Stomach (tissue), 8 donors: ENCODE measurements at regions not wholly inside any gene's neighbourhood (a gene's known extent, or its start where the extent isn't known, plus 50 kb on each side); places are given as distances from the start of the nearest gene placed in this dataset.
A peak's percentile ranks its signal among the peaks of the same experiment; 100 is the strongest.

Source experiments
- DNase-seq, 2 donors: peaks; one replicate each; pipeline versions ENCODE4 v3.0.0 to v3.0.0-alpha.2; 2013 to 2019
- H3K27ac ChIP-seq, 5 donors: fragments of 200-600 bp in 4 of 5; sonication (generic) in 4 of 5; one replicate each; pipeline ENCODE4 v1.5.1; 2013 to 2019; ENCODE audit warnings: mild to moderate bottlenecking in 1 of 5, moderate library complexity in 1 of 5
- H3K27me3 ChIP-seq, 3 donors: fragments of 200-600 bp; sonication (generic); one replicate each; pipeline ENCODE4 v1.5.1; 2017 to 2019; ENCODE audit warnings: mixed run types in 1 of 3
- H3K36me3 ChIP-seq, 4 donors: fragments of 200-600 bp; sonication (generic); 1 replicate in 3 of 4; 2 replicates in 1 of 4; pipeline ENCODE4 v1.5.1; 2016 to 2019
- H3K4me1 ChIP-seq, 4 donors: fragments of 200-600 bp; sonication (generic); one replicate each; pipeline ENCODE4 v1.5.1; 2016 to 2019
- H3K4me3 ChIP-seq, 4 donors: fragments of 200-600 bp; sonication (generic) in 3 of 4; one replicate each; pipeline ENCODE4 v1.5.1; 2016 to 2019; ENCODE audit warnings: mild to moderate bottlenecking in 1 of 4
- H3K9me3 ChIP-seq, 4 donors: fragments of 200-600 bp; sonication (generic); one replicate each; pipeline ENCODE4 v1.5.1; 2016 to 2019
- EP300 ChIP-seq: sonication (generic); formaldehyde crosslinking; IDR thresholded peaks from one replicate; pipeline ENCODE4 v1.6.1; 2017; ENCODE audit warnings: antibody characterized with exemption
- POLR2A ChIP-seq, 4 donors: fragments of 450-650 bp; IDR thresholded peaks; one replicate each; pipeline ENCODE4 v1.6.1; 2016; ENCODE audit warnings: antibody characterized with exemption in 4 of 4, control low read depth in 2 of 4, mild to moderate bottlenecking in 1 of 4, moderate library complexity in 1 of 4
- POLR2AphosphoS5 ChIP-seq, 3 donors: sonication (generic); formaldehyde crosslinking; IDR thresholded peaks; one replicate each; pipeline ENCODE4 v1.6.1; 2016; ENCODE audit warnings: antibody characterized with exemption in 3 of 3
- WGBS, 5 donors: extraction: QIAGEN DNeasy Blood & Tissue Kit in 3 of 5; methylation state at CpG; one replicate each; pipeline versions ENCODE4 v1.1.5 to v1.1.7; 2013 to 2018; 5-methylcytosine and 5-hydroxymethylcytosine counted together
- intact Hi-C: fragments of 100-400 bp; cut with DNase I; formaldehyde crosslinking; loops from one replicate; pipeline ENCODE4 v1.15.1; 2023; ENCODE audit warnings: low total_unique reads
- TF ChIP-seq, protein P1 (sequence below), 7 experiments: fragments of 450-650 bp in 4 of 7; fragments of 200-600 bp in 3 of 7; sonication (generic) in 3 of 7; IDR thresholded peaks; one replicate each; pipeline ENCODE4 v1.5.1; 2016 to 2019; ENCODE audit warnings: antibody characterized with exemption in 7 of 7, control low read depth in 2 of 7, mild to moderate bottlenecking in 1 of 7
- donor health status: healthy with polysubstance abuse.
- donor health status: Bipolar disorder and iron deficiency.
- donor health status: healthy.

DNA sequence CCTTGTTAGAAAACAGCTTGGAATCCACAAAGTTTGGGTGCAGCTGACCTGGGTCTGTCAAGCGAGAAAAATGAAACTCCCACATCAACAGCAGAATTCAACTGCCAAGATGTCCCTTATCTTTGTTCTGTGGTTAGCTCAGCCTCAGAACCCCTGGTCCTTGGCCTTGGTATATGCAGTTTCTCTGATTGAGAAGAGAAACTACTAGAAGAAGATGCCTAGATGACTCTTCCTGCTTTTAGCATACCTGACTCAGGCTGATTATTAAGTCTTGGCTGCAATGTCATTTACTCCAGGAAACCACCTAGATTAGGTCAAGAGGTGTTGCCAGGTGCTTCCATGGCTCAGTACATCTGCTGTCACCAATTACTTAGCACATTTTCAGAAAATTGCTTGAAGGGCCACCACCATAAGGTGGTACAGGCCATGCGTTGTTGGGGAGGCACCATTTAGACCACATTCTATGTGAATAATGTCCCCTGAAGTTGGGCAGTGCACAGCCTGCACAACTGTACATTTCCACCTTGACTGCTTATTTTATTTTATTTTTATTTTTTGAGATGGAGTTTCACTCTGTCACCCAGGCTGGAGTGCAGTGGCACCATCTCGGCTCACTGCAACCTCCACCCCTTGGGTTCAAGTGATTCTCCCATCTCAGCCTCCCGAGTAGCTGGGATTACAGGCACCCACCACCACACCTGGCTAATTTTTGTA lies 59.4 kb upstream of the ZNF438 start:
- 69 to 94% (median 86%) methylated on average over 3 to 4 of the region's 4 CpGs for WGBS, 5 donors
- TF ChIP-seq, protein P1, sequence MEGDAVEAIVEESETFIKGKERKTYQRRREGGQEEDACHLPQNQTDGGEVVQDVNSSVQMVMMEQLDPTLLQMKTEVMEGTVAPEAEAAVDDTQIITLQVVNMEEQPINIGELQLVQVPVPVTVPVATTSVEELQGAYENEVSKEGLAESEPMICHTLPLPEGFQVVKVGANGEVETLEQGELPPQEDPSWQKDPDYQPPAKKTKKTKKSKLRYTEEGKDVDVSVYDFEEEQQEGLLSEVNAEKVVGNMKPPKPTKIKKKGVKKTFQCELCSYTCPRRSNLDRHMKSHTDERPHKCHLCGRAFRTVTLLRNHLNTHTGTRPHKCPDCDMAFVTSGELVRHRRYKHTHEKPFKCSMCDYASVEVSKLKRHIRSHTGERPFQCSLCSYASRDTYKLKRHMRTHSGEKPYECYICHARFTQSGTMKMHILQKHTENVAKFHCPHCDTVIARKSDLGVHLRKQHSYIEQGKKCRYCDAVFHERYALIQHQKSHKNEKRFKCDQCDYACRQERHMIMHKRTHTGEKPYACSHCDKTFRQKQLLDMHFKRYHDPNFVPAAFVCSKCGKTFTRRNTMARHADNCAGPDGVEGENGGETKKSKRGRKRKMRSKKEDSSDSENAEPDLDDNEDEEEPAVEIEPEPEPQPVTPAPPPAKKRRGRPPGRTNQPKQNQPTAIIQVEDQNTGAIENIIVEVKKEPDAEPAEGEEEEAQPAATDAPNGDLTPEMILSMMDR (IDR thresholded peaks at IDR 0.05): no peak
- no peak for TF ChIP-seq EP300
- TF ChIP-seq POLR2AphosphoS5 (IDR thresholded peaks at IDR 0.05): no peak
- no peak for TF ChIP-seq POLR2A (IDR thresholded peaks at IDR 0.05)
- H3K4me1 ChIP-seq: no peaks in the 10 kb centered on the region
- no peak overlapping the region for H3K4me3 ChIP-seq
- H3K9me3 ChIP-seq: no peaks in the 10 kb centered on the region
- intact Hi-C loops: no loop called here
- no peak for DNase-seq
- no peak overlapping the region for H3K27ac ChIP-seq
- H3K27me3 ChIP-seq: no peaks in the 10 kb centered on the region
- no peaks in the 10 kb centered on the region for H3K36me3 ChIP-seq

DNA sequence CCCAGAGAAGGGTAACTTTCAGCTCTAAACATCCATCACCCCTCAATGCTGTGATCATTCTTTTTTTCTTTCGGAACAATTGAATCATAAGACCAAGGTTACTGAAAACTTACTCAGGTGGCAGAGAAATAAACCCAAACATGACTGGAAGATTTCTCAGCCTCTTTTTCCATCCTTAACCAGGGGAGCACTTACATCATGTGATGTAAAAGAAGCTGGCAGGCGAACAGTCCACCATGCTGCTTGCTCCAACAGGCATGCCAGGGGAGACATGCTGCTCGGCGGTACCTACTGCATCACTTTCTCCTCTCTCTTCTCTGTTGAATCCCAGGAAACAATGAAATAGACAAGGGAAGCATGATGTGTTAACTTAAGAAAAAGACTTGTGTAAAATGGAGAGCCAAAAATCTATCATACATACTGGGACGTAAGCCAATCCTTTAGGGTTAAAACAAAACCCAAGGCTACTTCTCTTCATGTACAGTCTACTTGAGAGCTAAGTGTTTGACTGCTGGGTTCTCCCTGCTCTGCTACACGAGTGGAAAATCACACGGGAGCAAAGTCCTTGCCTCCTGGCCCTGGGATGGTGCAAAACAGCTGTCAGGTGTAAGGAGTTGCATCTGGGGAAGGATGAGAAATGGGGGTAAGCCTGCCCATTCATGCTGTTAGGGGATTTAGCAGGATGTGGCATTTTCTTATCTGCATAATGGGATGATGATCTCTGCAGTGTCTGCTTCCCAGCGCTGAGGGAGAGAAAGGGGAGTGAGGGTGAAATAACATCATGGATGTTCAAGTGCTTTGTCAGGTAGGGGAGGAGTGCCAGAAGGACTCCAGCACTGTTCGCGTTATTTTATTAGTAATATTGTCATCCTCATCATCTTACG lies 64.3 kb upstream of the ZNF438 start:
- no peaks in the 10 kb centered on the region for H3K4me1 ChIP-seq
- no peaks in the 10 kb centered on the region for H3K36me3 ChIP-seq
- intact Hi-C loops: no loop called here
- WGBS, 5 donors: 65 to 73% (median 67%) methylated on average over 11 of the region's 11 CpGs
- no peak overlapping the region for H3K4me3 ChIP-seq
- H3K27ac ChIP-seq: no peak overlapping the region
- no peak for TF ChIP-seq POLR2A (IDR thresholded peaks at IDR 0.05)
- TF ChIP-seq POLR2AphosphoS5 (IDR thresholded peaks at IDR 0.05): no peak
- no peak for TF ChIP-seq EP300
- TF ChIP-seq, protein P1 (IDR thresholded peaks at IDR 0.05): no peak
- H3K27me3 ChIP-seq: no peaks in the 10 kb centered on the region
- no peaks in the 10 kb centered on the region for H3K9me3 ChIP-seq
- peak in 1 of 2 donors; percentile 30 for DNase-seq

DNA sequence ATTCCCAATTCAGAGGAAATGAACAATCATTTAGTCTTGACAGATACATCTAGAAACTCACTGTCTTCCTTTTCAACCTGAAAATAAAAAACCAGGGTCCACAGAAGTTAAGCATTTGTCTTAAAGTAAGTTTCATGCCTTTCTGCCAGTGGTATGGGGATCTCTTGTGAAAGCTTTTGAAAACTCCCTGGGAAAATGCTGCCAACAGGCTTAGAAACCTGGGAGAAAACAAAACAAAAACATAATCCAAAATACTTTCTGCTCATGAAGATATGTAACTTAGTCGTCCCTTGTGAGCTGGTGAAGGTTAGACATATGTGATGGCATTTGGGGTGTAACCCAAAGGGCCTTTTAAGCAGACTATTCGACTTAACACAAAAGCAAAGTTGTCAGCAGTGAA lies 66.4 kb upstream of the ZNF438 start:
- no peak overlapping the region for H3K4me3 ChIP-seq
- H3K4me1 ChIP-seq: peaks cover 0 to 4% (median 2%) of the 10 kb centered on the region in 4 donors
- DNase-seq: peak in 1 of 2 donors; percentile 25
- TF ChIP-seq POLR2AphosphoS5 (IDR thresholded peaks at IDR 0.05) (no peak), EP300 (no peak), POLR2A (IDR thresholded peaks at IDR 0.05) (no peak)
- TF ChIP-seq, protein P1 (IDR thresholded peaks at IDR 0.05): no peak
- 48 to 74% (median 64%) methylated on average over 2 of the region's 2 CpGs for WGBS, 5 donors
- H3K36me3 ChIP-seq: no peaks in the 10 kb centered on the region
- H3K27me3 ChIP-seq: no peaks in the 10 kb centered on the region
- intact Hi-C loops: no loop called here
- no peaks in the 10 kb centered on the region for H3K9me3 ChIP-seq
- H3K27ac ChIP-seq: peak overlapping the region in 1 of 5 donors; percentile 9

DNA sequence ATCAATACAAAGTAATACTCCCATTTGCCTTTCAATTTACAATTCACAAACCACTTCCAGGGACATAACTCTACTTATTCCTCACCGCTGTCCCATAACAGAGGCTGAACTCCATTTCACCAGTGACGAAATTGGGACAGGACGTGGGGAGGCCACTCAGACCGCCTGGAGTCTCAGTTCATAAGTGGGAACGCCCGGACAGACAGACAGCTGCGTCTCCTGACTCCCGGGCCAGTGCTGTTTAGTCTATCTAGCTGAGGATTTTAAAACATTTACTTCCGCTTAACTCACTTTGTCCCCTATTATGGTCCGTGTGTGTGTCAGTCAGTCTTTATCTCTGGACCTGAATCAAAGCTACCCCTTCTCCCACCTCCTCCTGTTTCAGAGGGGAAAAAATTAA lies 67.4 kb upstream of the ZNF438 start:
- no peak overlapping the region for H3K4me3 ChIP-seq
- DNase-seq: peak in 1 of 2 donors; percentile 25
- no peaks in the 10 kb centered on the region for H3K9me3 ChIP-seq
- H3K27ac ChIP-seq: no peak overlapping the region
- H3K36me3 ChIP-seq: no peaks in the 10 kb centered on the region
- no peak for TF ChIP-seq EP300
- no peak for TF ChIP-seq POLR2AphosphoS5 (IDR thresholded peaks at IDR 0.05)
- TF ChIP-seq, protein P1 (IDR thresholded peaks at IDR 0.05): no peak
- TF ChIP-seq POLR2A (IDR thresholded peaks at IDR 0.05): no peak
- H3K27me3 ChIP-seq: no peaks in the 10 kb centered on the region
- WGBS, 5 donors: 71 to 80% (median 76%) methylated on average over 10 of the region's 10 CpGs
- peaks cover 0 to 4% (median 2%) of the 10 kb centered on the region in 4 donors for H3K4me1 ChIP-seq
- intact Hi-C loops: no loop called here
